ENCODE measurements at regions not wholly inside any gene's neighbourhood (a gene's known extent, or its start where the extent isn't known, plus 50 kb on each side); places are given as distances from the start of the nearest gene placed in this dataset.

DNA sequence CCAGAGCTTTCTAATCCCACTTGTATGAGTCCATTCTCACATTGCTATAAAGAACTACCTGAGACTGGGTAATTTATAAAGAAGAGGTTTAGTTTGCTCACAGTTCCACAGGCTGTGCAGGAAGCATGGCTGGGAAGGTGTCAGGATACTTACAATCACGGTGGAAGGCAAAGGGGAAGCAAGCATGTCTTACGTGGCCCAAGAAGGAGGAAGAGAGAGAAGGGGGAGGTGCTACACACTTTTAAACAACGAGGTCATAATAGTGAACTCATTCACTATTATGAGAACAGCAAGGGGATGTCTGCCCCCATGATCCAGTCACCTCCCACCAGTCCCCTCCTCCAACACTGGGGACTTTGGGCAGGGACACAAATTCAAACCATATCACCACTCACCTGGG, 67.8 kb downstream of the TTC32 start:
- WGBS, 2 experiments, result 83 to 85% methylated on average over 3 of the region's 3 CpGs
- H3K4me3 ChIP-seq (ENCODE audit: insufficient read depth, low read depth, low read length), result no peak overlapping the region

DNA sequence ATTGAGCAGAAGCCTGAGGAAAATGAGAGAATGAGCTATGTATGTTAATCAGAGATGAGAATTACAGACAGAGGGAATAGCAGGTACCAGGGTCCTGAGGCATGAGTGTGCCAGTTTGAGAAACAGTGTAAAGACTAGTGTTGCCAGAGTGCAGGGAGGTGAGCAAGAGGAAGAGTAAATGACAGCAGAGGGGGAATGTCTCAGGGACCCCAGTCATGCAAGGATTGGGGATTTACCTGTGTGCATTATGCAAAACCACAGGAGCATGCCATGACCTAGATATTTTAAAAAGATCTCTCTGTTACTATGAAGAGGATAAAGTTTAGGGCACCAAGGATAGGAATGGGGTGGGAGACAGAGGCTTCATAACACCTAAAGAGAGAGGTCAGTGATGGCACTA, 72.1 kb downstream of the TTC32 start:
- Histone ChIP-seq H3K27me3 (ENCODE audit: control insufficient read depth, insufficient read depth, low read length, poor library complexity, severe bottlenecking) (no peaks in the 10 kb centered on the region), H3K4me3 (ENCODE audit: insufficient read depth, low read depth, low read length) (no peak overlapping the region), H3K4me1 (ENCODE audit: control insufficient read depth, insufficient read depth, low read length) (no peaks in the 10 kb centered on the region), H3K9me3 (ENCODE audit: control insufficient read depth, low read length) (no peaks in the 10 kb centered on the region), H3K27ac (ENCODE audit: insufficient read depth, low read depth, low read length, poor library complexity, severe bottlenecking) (no peak overlapping the region), H3K36me3 (ENCODE audit: control insufficient read depth, insufficient read depth, low read length) (no peaks in the 10 kb centered on the region)

More for the DNA sequence above, 67.8 kb downstream of the TTC32 start:
- H3K9me3 ChIP-seq (ENCODE audit: control insufficient read depth, low read length), result no peaks in the 10 kb centered on the region
- no peaks in the 10 kb centered on the region for H3K27me3 ChIP-seq (ENCODE audit: control insufficient read depth, insufficient read depth, low read length, poor library complexity, severe bottlenecking)
- H3K4me1 ChIP-seq (ENCODE audit: control insufficient read depth, insufficient read depth, low read length), result no peaks in the 10 kb centered on the region
- H3K27ac ChIP-seq (ENCODE audit: insufficient read depth, low read depth, low read length, poor library complexity, severe bottlenecking), result no peak overlapping the region
- no peaks in the 10 kb centered on the region for H3K36me3 ChIP-seq (ENCODE audit: control insufficient read depth, insufficient read depth, low read length)

DNA sequence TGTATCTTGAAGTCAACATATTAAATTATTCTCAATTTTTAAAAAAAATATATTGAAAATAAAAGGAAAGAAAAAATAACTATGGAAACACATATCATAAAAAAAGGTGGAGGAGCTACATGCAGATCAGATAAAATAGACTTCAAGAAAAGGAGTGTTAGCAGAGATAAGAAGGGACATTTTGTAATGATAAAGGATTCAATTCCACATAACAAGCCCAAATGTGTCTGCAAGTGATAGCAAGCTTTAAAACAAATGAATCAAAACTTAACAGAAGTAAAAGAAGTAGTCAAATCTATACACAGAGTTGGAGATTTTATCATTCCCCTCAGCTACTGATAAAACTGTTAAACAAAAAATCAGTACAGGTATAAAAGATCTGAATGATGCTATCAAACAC, 74.9 kb downstream of the TTC32 start:
- H3K27ac ChIP-seq (ENCODE audit: insufficient read depth, low read depth, low read length, poor library complexity, severe bottlenecking), result no peak overlapping the region
- no peaks in the 10 kb centered on the region for H3K9me3 ChIP-seq (ENCODE audit: control insufficient read depth, low read length)
- H3K4me1 ChIP-seq (ENCODE audit: control insufficient read depth, insufficient read depth, low read length), result no peaks in the 10 kb centered on the region
- H3K27me3 ChIP-seq (ENCODE audit: control insufficient read depth, insufficient read depth, low read length, poor library complexity, severe bottlenecking), result no peaks in the 10 kb centered on the region
- no peaks in the 10 kb centered on the region for H3K36me3 ChIP-seq (ENCODE audit: control insufficient read depth, insufficient read depth, low read length)
- no peak overlapping the region for H3K4me3 ChIP-seq (ENCODE audit: insufficient read depth, low read depth, low read length)

DNA sequence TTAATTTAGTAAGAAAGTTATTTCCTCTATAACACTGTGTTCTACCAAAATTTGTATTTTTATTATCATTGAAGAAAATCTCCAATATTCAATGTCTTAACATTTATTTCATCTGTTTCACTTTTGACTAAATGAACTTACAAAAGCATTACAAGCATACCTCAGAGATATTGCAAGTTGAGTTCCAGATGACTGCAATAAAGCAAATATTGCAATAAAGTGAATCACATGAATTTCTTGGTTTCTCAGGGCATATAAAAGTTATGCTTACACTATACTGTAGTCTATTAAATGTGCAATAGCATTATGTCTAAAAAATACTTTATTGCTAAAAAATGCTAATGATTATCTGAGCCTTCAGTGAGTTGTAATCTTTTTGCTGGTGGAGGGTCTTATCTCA, 78.3 kb downstream of the TTC32 start:
- H3K4me1 ChIP-seq (ENCODE audit: control insufficient read depth, insufficient read depth, low read length), result no peaks in the 10 kb centered on the region
- no peak overlapping the region for H3K4me3 ChIP-seq (ENCODE audit: insufficient read depth, low read depth, low read length)
- no peak overlapping the region for H3K27ac ChIP-seq (ENCODE audit: insufficient read depth, low read depth, low read length, poor library complexity, severe bottlenecking)
- H3K27me3 ChIP-seq (ENCODE audit: control insufficient read depth, insufficient read depth, low read length, poor library complexity, severe bottlenecking), result no peaks in the 10 kb centered on the region
- H3K36me3 ChIP-seq (ENCODE audit: control insufficient read depth, insufficient read depth, low read length), result no peaks in the 10 kb centered on the region
- H3K9me3 ChIP-seq (ENCODE audit: control insufficient read depth, low read length), result no peaks in the 10 kb centered on the region

DNA sequence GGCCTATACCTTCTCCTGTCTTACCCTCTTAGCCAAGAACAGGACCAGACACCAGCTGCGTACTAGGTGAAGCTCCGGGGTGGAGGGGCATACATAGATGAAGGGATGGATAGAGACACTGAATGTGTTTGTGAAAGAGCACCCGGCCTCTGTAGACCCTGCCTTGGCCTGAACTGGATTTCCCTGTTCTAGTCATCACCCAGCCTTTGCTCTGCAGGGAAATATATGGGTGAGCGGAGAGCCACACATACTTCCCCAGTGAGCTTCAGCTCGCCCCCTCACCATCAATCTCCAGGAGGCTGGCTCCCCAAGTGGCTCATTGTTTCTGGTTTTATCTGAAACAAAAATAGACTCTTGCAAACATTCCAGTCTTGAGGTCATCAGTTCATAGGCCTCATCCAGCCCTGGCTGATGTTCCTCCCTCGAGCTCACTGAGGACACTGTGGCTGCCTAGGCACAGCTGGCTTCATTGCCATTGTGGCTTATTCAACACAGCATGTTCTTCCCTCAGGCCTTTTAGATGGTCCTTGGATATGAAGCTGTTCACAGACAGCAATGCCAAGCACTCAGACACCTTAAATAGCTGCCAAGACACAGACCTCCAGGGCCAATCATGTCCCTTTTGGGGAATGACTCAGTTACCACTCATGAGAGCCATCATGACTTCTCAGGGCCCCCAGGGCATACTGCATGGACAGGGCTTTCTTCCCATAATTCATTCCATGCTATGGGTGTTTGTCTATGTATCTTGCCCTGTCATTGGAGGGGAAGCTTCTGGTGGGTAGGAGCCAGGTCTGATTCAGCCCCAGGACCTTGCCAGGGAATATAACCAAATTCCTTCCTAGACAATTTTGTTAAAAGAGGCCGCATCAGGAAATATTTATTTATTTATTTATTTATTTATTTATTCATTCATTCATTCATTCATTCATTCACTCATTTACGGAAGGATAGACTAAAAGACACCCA, 82.4 kb downstream of the TTC32 start:
- Histone ChIP-seq H3K9me3 (ENCODE audit: control insufficient read depth, low read length) (no peaks in the 10 kb centered on the region), H3K4me3 (ENCODE audit: insufficient read depth, low read depth, low read length) (no peak overlapping the region), H3K36me3 (ENCODE audit: control insufficient read depth, insufficient read depth, low read length) (no peaks in the 10 kb centered on the region), H3K27ac (ENCODE audit: insufficient read depth, low read depth, low read length, poor library complexity, severe bottlenecking) (no peak overlapping the region), H3K4me1 (ENCODE audit: control insufficient read depth, insufficient read depth, low read length) (no peaks in the 10 kb centered on the region), H3K27me3 (ENCODE audit: control insufficient read depth, insufficient read depth, low read length, poor library complexity, severe bottlenecking) (no peaks in the 10 kb centered on the region)
- WGBS, 2 experiments, result 88 to 96% methylated on average over 7 of the region's 8 CpGs

DNA sequence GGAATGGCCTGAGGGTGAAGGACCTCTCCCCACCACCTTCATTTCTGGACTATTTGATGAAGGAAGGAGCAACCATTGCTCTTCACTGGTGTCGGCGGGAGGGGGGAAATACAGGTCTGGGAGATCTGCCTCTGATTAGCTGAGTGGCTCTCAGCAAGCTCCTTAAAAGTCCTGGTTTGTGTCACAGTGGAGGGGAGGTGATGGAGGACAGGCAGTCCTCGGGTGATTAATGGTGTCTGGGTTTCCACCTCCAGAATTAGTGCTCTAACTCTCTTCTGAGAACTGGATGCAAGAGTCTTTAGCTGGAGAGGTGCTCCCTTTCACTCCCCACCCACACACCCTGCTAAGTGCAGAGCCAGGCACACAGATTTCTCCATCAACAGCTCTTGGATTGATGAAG, 83.2 kb downstream of the TTC32 start:
- no peaks in the 10 kb centered on the region for H3K4me1 ChIP-seq (ENCODE audit: control insufficient read depth, insufficient read depth, low read length)
- no peak overlapping the region for H3K27ac ChIP-seq (ENCODE audit: insufficient read depth, low read depth, low read length, poor library complexity, severe bottlenecking)
- no peak overlapping the region for H3K4me3 ChIP-seq (ENCODE audit: insufficient read depth, low read depth, low read length)
- no peaks in the 10 kb centered on the region for H3K36me3 ChIP-seq (ENCODE audit: control insufficient read depth, insufficient read depth, low read length)
- H3K27me3 ChIP-seq (ENCODE audit: control insufficient read depth, insufficient read depth, low read length, poor library complexity, severe bottlenecking), result no peaks in the 10 kb centered on the region
- 91 to 98% methylated on average over 3 of the region's 3 CpGs for WGBS, 2 experiments
- H3K9me3 ChIP-seq (ENCODE audit: control insufficient read depth, low read length), result no peaks in the 10 kb centered on the region

DNA sequence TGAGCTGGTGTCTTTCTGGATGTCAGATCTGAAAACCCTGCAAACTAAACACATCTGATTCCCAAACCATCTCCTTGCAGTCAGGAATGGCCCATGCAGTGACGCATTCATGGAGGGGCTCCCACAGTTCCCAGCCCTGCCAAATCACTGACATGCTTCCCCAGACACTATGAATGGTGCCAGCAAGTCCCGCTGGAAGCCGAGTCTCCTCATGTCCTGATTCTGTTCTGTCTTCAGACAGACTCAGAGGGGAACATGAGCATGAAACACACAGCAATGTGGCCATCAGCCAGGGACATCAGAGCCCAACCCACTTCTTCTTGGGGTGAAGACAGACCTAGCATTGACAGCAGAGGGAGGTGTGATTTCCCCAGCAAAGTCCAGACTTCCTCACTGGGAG, 83.7 kb downstream of the TTC32 start:
- Histone ChIP-seq H3K9me3 (ENCODE audit: control insufficient read depth, low read length) (no peaks in the 10 kb centered on the region), H3K36me3 (ENCODE audit: control insufficient read depth, insufficient read depth, low read length) (no peaks in the 10 kb centered on the region), H3K4me1 (ENCODE audit: control insufficient read depth, insufficient read depth, low read length) (no peaks in the 10 kb centered on the region), H3K27me3 (ENCODE audit: control insufficient read depth, insufficient read depth, low read length, poor library complexity, severe bottlenecking) (no peaks in the 10 kb centered on the region), H3K27ac (ENCODE audit: insufficient read depth, low read depth, low read length, poor library complexity, severe bottlenecking) (no peak overlapping the region), H3K4me3 (ENCODE audit: insufficient read depth, low read depth, low read length) (no peak overlapping the region)
- WGBS, 2 experiments, result 91 to 94% methylated on average over 3 of the region's 3 CpGs

DNA sequence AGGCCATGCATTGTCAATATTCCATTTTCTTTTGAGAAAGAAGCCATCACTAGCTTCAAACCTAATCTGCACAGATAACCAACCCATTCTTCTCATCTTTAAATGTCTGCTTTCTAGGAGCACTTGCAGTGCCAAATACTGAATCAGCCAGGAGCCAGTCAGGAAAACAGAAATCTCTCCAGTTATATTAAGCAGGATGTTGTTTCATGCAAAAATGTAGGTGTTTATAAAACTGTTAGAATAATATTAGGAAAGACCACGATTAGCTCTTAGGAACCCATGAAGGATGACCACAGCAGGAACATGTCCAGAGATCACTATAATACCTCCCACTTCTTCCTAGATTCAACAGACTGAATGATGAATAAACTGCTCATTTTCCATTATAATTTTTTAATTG, 86.0 kb downstream of the TTC32 start:
- H3K27me3 ChIP-seq (ENCODE audit: control insufficient read depth, insufficient read depth, low read length, poor library complexity, severe bottlenecking), result no peaks in the 10 kb centered on the region
- 86 to 100% methylated on average over 1 of the region's 1 CpG for WGBS, 2 experiments
- no peaks in the 10 kb centered on the region for H3K9me3 ChIP-seq (ENCODE audit: control insufficient read depth, low read length)
- H3K4me1 ChIP-seq (ENCODE audit: control insufficient read depth, insufficient read depth, low read length), result no peaks in the 10 kb centered on the region
- no peak overlapping the region for H3K27ac ChIP-seq (ENCODE audit: insufficient read depth, low read depth, low read length, poor library complexity, severe bottlenecking)
- H3K4me3 ChIP-seq (ENCODE audit: insufficient read depth, low read depth, low read length), result no peak overlapping the region
- no peaks in the 10 kb centered on the region for H3K36me3 ChIP-seq (ENCODE audit: control insufficient read depth, insufficient read depth, low read length)

DNA sequence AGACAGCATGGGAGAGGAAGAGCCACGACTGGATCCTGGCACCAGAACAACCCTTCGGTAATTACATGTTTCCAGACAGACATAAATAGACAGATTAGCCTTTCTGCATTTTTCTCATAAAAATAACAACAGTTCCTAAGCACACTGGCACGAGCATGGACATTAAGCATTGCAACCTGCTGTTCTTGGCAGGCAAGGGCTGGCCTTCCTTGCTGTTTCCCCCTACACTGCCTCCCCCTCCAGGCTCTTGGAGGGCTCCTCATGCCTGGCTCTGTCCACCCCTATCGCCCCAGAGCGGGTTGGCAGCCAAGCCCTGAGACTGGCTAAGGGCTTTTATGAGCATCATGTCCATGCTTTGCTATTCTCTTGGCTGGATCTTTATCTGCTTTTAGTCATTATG, 89.6 kb downstream of the TTC32 start:
- Histone ChIP-seq H3K27me3 (ENCODE audit: control insufficient read depth, insufficient read depth, low read length, poor library complexity, severe bottlenecking) (no peaks in the 10 kb centered on the region), H3K4me3 (ENCODE audit: insufficient read depth, low read depth, low read length) (no peak overlapping the region), H3K36me3 (ENCODE audit: control insufficient read depth, insufficient read depth, low read length) (no peaks in the 10 kb centered on the region), H3K27ac (ENCODE audit: insufficient read depth, low read depth, low read length, poor library complexity, severe bottlenecking) (no peak overlapping the region), H3K9me3 (ENCODE audit: control insufficient read depth, low read length) (no peaks in the 10 kb centered on the region), H3K4me1 (ENCODE audit: control insufficient read depth, insufficient read depth, low read length) (no peaks in the 10 kb centered on the region)
- whole genome bisulfite sequencing, 2 experiments, result 83 to 88% methylated on average over 5 of the region's 5 CpGs

DNA sequence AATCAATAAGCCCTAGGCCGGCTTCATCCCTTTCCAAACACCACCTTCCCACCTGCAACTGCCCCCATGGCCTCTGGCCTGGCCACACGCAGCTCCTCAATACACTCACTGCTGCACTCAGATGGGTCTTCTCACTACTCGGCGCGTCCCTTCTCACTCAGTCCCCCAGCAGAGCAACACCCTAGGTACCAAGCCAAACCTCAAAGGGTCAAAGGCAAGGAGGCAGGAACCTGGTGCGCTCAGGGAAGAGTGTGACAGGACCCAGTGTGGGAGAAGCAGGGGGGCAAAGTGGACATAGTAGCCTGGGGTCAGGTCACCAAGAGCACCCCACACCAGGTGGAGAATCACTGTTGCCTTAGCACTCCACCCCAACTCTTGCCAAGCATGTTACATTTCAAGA, 90.6 kb downstream of the TTC32 start:
- no peak overlapping the region for H3K27ac ChIP-seq (ENCODE audit: insufficient read depth, low read depth, low read length, poor library complexity, severe bottlenecking)
- no peaks in the 10 kb centered on the region for H3K9me3 ChIP-seq (ENCODE audit: control insufficient read depth, low read length)
- no peaks in the 10 kb centered on the region for H3K4me1 ChIP-seq (ENCODE audit: control insufficient read depth, insufficient read depth, low read length)
- no peaks in the 10 kb centered on the region for H3K36me3 ChIP-seq (ENCODE audit: control insufficient read depth, insufficient read depth, low read length)
- no peaks in the 10 kb centered on the region for H3K27me3 ChIP-seq (ENCODE audit: control insufficient read depth, insufficient read depth, low read length, poor library complexity, severe bottlenecking)
- 91 to 94% methylated on average over 6 of the region's 6 CpGs for WGBS, 2 experiments
- H3K4me3 ChIP-seq (ENCODE audit: insufficient read depth, low read depth, low read length), result no peak overlapping the region
